Stomach smooth muscle (tissue), 2 donors: ENCODE measurements at regions not wholly inside any gene's neighbourhood (a gene's known extent, or its start where the extent isn't known, plus 50 kb on each side); places are given as distances from the start of the nearest gene placed in this dataset.

ENCODE experiments used
- H3K27ac ChIP-seq: one replicate; pipeline ENCODE4 v1.7.0; 2013; ENCODE audit warnings: mild to moderate bottlenecking, low read length, inconsistent platforms
- H3K27me3 ChIP-seq, 2 donors: one replicate each; pipeline ENCODE4 v1.7.0; 2013; ENCODE audit warnings: low read length in 2 of 2; ENCODE audit not compliant: insufficient read depth in 2 of 2, control insufficient read depth in 1 of 2
- H3K36me3 ChIP-seq, 2 donors: one replicate each; pipeline ENCODE4 v1.7.0; 2013; ENCODE audit warnings: low read length in 2 of 2; ENCODE audit not compliant: control insufficient read depth in 2 of 2, insufficient read depth in 2 of 2
- H3K4me1 ChIP-seq: one replicate; pipeline ENCODE4 v1.7.0; 2013; ENCODE audit warnings: low read length; ENCODE audit not compliant: control insufficient read depth, insufficient read depth
- H3K4me3 ChIP-seq, 2 donors: one replicate each; pipeline ENCODE4 v1.7.0; 2013; ENCODE audit warnings: low read length in 2 of 2
- H3K9ac ChIP-seq, 2 donors: one replicate each; pipeline ENCODE4 v1.7.0; 2013; ENCODE audit warnings: low read length in 2 of 2, mild to moderate bottlenecking in 1 of 2
- H3K9me3 ChIP-seq, 2 donors: one replicate each; pipeline ENCODE4 v1.7.0; 2013; ENCODE audit warnings: low read length in 2 of 2; ENCODE audit not compliant: control insufficient read depth in 2 of 2
- donor health status: healthy.
- donor health status: Pancreatic carcinoma.

- Histone ChIP-seq H3K9ac (no peak overlapping the region), H3K27ac (no peak overlapping the region), H3K36me3 (no peaks in the 10 kb centered on the region), H3K4me1 (no peaks in the 10 kb centered on the region), H3K9me3 (no peaks in the 10 kb centered on the region), H3K4me3 (no peak overlapping the region), H3K27me3 (no peaks in the 10 kb centered on the region)
These were observed 115.6 kb downstream of the IRS2 start for GRCh38 chr13:109670776-109671175.

- Histone ChIP-seq H3K4me1 (no peaks in the 10 kb centered on the region), H3K27me3 (no peaks in the 10 kb centered on the region), H3K9me3 (no peaks in the 10 kb centered on the region)
These were observed 116.4 kb downstream of the IRS2 start for GRCh38 chr13:109669956-109670355.

GRCh38 chr13:109669234-109669612 lies 117.2 kb downstream of the IRS2 start:
- Histone ChIP-seq H3K27ac (no peak overlapping the region), H3K4me1 (no peaks in the 10 kb centered on the region), H3K9ac (no peak overlapping the region), H3K4me3 (no peak overlapping the region), H3K9me3 (no peaks in the 10 kb centered on the region), H3K27me3 (no peaks in the 10 kb centered on the region), H3K36me3 (no peaks in the 10 kb centered on the region)

More at GRCh38 chr13:109669956-109670355, 116.4 kb downstream of the IRS2 start:
- Histone ChIP-seq H3K36me3 (no peaks in the 10 kb centered on the region), H3K27ac (no peak overlapping the region), H3K9ac (no peak overlapping the region), H3K4me3 (no peak overlapping the region)

- no peaks in the 10 kb centered on the region for H3K4me1 ChIP-seq
- no peaks in the 10 kb centered on the region for H3K27me3 ChIP-seq
- H3K36me3 ChIP-seq: no peaks in the 10 kb centered on the region
- no peak overlapping the region for H3K27ac ChIP-seq
- no peak overlapping the region for H3K4me3 ChIP-seq
- H3K9me3 ChIP-seq: no peaks in the 10 kb centered on the region
- H3K9ac ChIP-seq: no peak overlapping the region
These were observed 117.8 kb downstream of the IRS2 start for GRCh38 chr13:109668433-109669233.

- H3K36me3 ChIP-seq: no peaks in the 10 kb centered on the region
- no peaks in the 10 kb centered on the region for H3K4me1 ChIP-seq
- H3K27ac ChIP-seq: no peak overlapping the region
- no peak overlapping the region for H3K4me3 ChIP-seq
- no peak overlapping the region for H3K9ac ChIP-seq
- peaks cover 0 to 3% of the 10 kb centered on the region in 2 donors for H3K9me3 ChIP-seq
- H3K27me3 ChIP-seq: no peaks in the 10 kb centered on the region
These were observed 118.5 kb downstream of the IRS2 start for GRCh38 chr13:109667807-109668291.

GRCh38 chr13:109667056-109667455 lies 119.3 kb downstream of the IRS2 start:
- Histone ChIP-seq H3K27me3 (no peaks in the 10 kb centered on the region), H3K4me1 (no peaks in the 10 kb centered on the region), H3K9ac (no peak overlapping the region), H3K4me3 (no peak overlapping the region), H3K9me3 (peaks cover 0 to 3% of the 10 kb centered on the region in 2 donors), H3K36me3 (no peaks in the 10 kb centered on the region), H3K27ac (no peak overlapping the region)

GRCh38 chr13:109666656-109667055 lies 119.7 kb downstream of the IRS2 start:
- H3K9ac ChIP-seq: no peak overlapping the region
- H3K36me3 ChIP-seq: no peaks in the 10 kb centered on the region
- no peak overlapping the region for H3K4me3 ChIP-seq
- H3K9me3 ChIP-seq: peaks cover 0 to 3% of the 10 kb centered on the region in 2 donors
- H3K27me3 ChIP-seq: no peaks in the 10 kb centered on the region
- no peak overlapping the region for H3K27ac ChIP-seq
- no peaks in the 10 kb centered on the region for H3K4me1 ChIP-seq

- peaks cover 0 to 2% of the 10 kb centered on the region in 2 donors for H3K27me3 ChIP-seq
- H3K36me3 ChIP-seq: no peaks in the 10 kb centered on the region
- H3K4me3 ChIP-seq: no peak overlapping the region
- no peak overlapping the region for H3K27ac ChIP-seq
- no peaks in the 10 kb centered on the region for H3K4me1 ChIP-seq
- peaks cover 0 to 3% of the 10 kb centered on the region in 2 donors for H3K9me3 ChIP-seq
- no peak overlapping the region for H3K9ac ChIP-seq
These were observed 120.6 kb downstream of the IRS2 start for GRCh38 chr13:109665781-109666249.

GRCh38 chr13:109665240-109665639 lies 121.1 kb downstream of the IRS2 start:
- no peak overlapping the region for H3K4me3 ChIP-seq
- H3K9ac ChIP-seq: no peak overlapping the region
- no peaks in the 10 kb centered on the region for H3K4me1 ChIP-seq
- H3K9me3 ChIP-seq: peaks cover 0 to 3% of the 10 kb centered on the region in 2 donors
- H3K27me3 ChIP-seq: peaks cover 0 to 2% of the 10 kb centered on the region in 2 donors
- no peak overlapping the region for H3K27ac ChIP-seq
- no peaks in the 10 kb centered on the region for H3K36me3 ChIP-seq

- Histone ChIP-seq H3K9me3 (no peaks in the 10 kb centered on the region), H3K9ac (no peak overlapping the region), H3K27me3 (peaks cover 0 to 2% of the 10 kb centered on the region in 2 donors), H3K4me1 (no peaks in the 10 kb centered on the region), H3K4me3 (no peak overlapping the region), H3K36me3 (no peaks in the 10 kb centered on the region), H3K27ac (no peak overlapping the region)
These were observed 129.0 kb downstream of the IRS2 start for GRCh38 chr13:109657395-109657794.

GRCh38 chr13:109656206-109656605 lies 130.2 kb downstream of the IRS2 start:
- Histone ChIP-seq H3K9ac (no peak overlapping the region), H3K27me3 (peaks cover 0 to 2% of the 10 kb centered on the region in 2 donors), H3K36me3 (no peaks in the 10 kb centered on the region), H3K9me3 (no peaks in the 10 kb centered on the region), H3K4me3 (no peak overlapping the region), H3K4me1 (no peaks in the 10 kb centered on the region), H3K27ac (no peak overlapping the region)
